MCF 10A (cell line): ENCODE measurements at regions not wholly inside any gene's neighbourhood (a gene's known extent, or its start where the extent isn't known, plus 50 kb on each side); places are given as distances from the start of the nearest gene placed in this dataset.
"Not testable (repeated sequence)": the region's sequence is repeated elsewhere in the genome, so short reads cannot be mapped to it uniquely, and the experiment has no call there.

Source experiments
- BruUV-seq: library from RNA; stranded (reverse); fragments of 400-500 nt; replicated peaks from 2 replicates; lab custom pipeline; 2021; lab: Mats Ljungman, UMichigan
- CTCF ChIA-PET: fragments of 300-600 bp; sonication (Branson Sonifier 250); formaldehyde crosslinking; extraction: SDS; loops from one replicate; lab custom pipeline; 2021; ENCODE audit warnings: antibody characterized with exemption, inconsistent platforms; lab: Yijun Ruan, JAX
- POLR2A ChIA-PET: fragments of 300-600, 350-650 bp; sonication (Branson Sonifier 250); formaldehyde crosslinking; extraction: SDS; loops from one replicate; lab custom pipeline; 2020; ENCODE audit warnings: antibody characterized with exemption, inconsistent platforms; lab: Yijun Ruan, JAX
- DNase-seq: peaks from one replicate; pipeline ENCODE4 v3.0.0-alpha.2; 2018; ENCODE audit not compliant: unreplicated experiment
- H3K27ac Mint-ChIP-seq: one replicate; pipeline ENCODE4 v1.8.0; 2022; ENCODE audit warnings: mild to moderate bottlenecking, low read depth, mixed read lengths; ENCODE audit not compliant: unreplicated experiment
- H3K27me3 Mint-ChIP-seq: one replicate; pipeline ENCODE4 v1.8.0; 2022; ENCODE audit warnings: mixed read lengths; ENCODE audit not compliant: insufficient read depth, unreplicated experiment
- H3K36me3 Mint-ChIP-seq: one replicate; pipeline ENCODE4 v1.8.0; 2022; ENCODE audit warnings: mild to moderate bottlenecking, moderate library complexity, mixed read lengths; ENCODE audit not compliant: insufficient read depth, unreplicated experiment
- H3K4me1 Mint-ChIP-seq: one replicate; pipeline ENCODE4 v1.8.0; 2022; ENCODE audit warnings: mixed read lengths; ENCODE audit not compliant: insufficient read depth, unreplicated experiment
- H3K4me3 Mint-ChIP-seq: one replicate; pipeline ENCODE4 v1.8.0; 2022; ENCODE audit warnings: mild to moderate bottlenecking, moderate library complexity, mixed read lengths; ENCODE audit not compliant: unreplicated experiment
- H3K9me3 Mint-ChIP-seq: one replicate; pipeline ENCODE4 v1.8.0; 2022; ENCODE audit warnings: mixed read lengths; ENCODE audit not compliant: unreplicated experiment
- intact Hi-C: fragments of 100-400 bp; cut with micrococcal nuclease; formaldehyde crosslinking; loops from 2 replicates; pipeline ENCODE4 v1.14.1; 2022
- TF ChIP-seq, protein P1 (sequence below): fragments of 200-600 bp; IDR thresholded peaks from one replicate; pipeline ENCODE4 v1.8.0; 2022; ENCODE audit warnings: antibody characterized with exemption, mild to moderate bottlenecking; ENCODE audit not compliant: unreplicated experiment

DNA sequence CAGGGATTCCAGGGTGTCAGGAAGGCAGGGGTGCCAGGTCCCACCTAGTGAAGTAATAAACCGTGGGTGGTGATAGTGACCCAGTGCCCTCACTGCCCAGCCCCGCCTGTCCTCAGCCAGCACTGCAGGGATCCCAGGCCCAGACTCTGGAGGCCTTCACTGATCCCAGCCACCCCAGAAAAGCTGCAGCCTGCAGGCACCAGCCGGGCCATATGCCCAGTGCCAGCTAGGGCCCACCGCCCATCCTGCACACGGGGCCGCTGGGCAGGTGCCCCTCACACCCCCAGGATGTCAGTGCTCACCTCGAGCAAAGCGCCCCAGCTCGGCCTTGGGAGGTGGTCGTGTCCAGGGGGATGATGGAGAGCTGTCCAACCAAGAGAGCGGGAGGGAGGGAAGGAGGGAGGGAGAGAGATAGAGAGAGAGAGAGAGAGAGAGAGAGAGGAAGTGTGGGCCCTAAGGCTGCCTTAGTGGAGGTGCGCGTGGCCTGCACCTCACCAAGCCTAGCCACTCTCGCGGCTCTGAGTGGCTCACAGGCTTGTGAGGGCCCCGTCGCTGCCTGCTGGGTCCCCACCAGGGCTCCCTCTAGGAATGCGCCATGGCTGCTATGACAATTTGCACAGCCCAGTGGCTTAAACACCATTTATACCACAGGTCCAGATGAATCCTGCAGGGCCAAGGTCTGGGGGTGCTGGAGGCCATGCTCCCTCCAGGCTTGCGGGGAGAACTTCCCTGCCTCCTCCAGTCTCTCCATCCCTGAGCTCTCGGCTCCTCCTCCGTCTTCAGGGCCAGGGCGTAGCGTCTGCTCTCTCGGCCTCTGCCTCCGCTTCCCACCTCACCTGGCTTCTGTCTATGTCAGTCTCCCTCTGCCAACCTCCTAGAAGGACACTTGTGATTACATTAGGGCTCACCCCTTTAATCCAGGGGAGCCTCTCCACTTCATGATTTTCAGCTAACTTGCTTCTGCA, 401.0 kb downstream of the TMEM121 start:
- H3K27me3 Mint-ChIP-seq: no peaks in the 10 kb centered on the region
- no peak overlapping the region for H3K4me3 Mint-ChIP-seq
- intact Hi-C loops: no loop called here
- no peaks in the 10 kb centered on the region for H3K36me3 Mint-ChIP-seq
- H3K9me3 Mint-ChIP-seq: no peaks in the 10 kb centered on the region
- H3K4me1 Mint-ChIP-seq: no peaks in the 10 kb centered on the region
- TF ChIP-seq, protein P1, sequence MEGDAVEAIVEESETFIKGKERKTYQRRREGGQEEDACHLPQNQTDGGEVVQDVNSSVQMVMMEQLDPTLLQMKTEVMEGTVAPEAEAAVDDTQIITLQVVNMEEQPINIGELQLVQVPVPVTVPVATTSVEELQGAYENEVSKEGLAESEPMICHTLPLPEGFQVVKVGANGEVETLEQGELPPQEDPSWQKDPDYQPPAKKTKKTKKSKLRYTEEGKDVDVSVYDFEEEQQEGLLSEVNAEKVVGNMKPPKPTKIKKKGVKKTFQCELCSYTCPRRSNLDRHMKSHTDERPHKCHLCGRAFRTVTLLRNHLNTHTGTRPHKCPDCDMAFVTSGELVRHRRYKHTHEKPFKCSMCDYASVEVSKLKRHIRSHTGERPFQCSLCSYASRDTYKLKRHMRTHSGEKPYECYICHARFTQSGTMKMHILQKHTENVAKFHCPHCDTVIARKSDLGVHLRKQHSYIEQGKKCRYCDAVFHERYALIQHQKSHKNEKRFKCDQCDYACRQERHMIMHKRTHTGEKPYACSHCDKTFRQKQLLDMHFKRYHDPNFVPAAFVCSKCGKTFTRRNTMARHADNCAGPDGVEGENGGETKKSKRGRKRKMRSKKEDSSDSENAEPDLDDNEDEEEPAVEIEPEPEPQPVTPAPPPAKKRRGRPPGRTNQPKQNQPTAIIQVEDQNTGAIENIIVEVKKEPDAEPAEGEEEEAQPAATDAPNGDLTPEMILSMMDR: no peak
- POLR2A ChIA-PET: no interaction called here
- no peak for DNase-seq
- no peak overlapping the region for H3K27ac Mint-ChIP-seq
- BruUV-seq: no TSS peak
- CTCF ChIA-PET: interaction anchor here (0.6 kb wide), 1 partner anchor 114 kb away, joined by 3 read pairs; no protein-coding TSS in a partner anchor

DNA sequence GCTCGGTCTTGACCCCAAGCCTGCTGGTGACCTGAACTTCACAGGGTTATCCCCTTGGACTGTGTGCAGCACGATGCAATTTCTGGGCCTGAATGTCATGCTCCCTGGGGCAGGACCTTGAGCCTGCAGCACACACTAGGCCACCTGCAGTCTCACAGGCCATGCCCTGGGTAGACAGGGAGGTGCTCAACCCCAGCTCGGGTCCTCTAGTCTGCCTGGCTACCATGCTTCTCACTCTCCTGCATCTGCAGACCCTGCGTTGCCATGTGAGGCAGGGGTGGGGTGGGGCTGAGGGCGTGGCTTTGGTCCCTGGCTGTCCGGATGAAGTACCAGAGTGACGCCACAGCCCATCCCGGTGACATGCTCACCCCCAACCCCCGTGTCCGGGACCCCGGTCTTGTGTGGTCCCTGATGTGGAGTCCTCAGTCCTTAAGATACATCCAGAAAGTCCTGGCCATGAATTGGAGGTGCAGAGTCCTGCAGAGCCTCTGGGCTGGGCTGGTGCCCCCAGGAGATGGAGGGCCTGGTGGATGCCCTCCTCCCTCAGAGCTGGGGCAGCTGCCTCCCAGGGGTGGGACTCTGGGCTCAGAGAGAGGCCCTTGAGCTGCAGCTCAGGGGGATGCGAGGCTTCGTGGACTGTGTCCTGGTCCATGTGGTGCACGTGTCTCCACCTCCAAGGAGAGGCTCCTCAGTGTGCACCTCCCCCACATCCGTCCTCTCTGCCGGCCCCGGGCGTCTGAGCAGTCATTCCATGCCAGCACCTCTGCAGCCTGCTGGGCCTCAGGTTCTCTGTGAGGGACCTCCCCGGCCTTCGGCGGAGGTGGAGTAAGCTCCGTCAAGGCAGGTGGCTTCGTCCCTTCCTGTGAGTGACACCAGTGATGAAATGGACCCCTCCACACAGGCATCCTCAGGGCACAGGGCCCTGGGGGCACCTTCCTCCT, 402.1 kb downstream of the TMEM121 start:
- POLR2A ChIA-PET, H3K27ac Mint-ChIP-seq, H3K9me3 Mint-ChIP-seq, H3K27me3 Mint-ChIP-seq, H3K4me1 Mint-ChIP-seq, H3K4me3 Mint-ChIP-seq, CTCF ChIA-PET, DNase-seq, intact Hi-C loops, H3K36me3 Mint-ChIP-seq, BruUV-seq: not testable (repeated sequence)

DNA sequence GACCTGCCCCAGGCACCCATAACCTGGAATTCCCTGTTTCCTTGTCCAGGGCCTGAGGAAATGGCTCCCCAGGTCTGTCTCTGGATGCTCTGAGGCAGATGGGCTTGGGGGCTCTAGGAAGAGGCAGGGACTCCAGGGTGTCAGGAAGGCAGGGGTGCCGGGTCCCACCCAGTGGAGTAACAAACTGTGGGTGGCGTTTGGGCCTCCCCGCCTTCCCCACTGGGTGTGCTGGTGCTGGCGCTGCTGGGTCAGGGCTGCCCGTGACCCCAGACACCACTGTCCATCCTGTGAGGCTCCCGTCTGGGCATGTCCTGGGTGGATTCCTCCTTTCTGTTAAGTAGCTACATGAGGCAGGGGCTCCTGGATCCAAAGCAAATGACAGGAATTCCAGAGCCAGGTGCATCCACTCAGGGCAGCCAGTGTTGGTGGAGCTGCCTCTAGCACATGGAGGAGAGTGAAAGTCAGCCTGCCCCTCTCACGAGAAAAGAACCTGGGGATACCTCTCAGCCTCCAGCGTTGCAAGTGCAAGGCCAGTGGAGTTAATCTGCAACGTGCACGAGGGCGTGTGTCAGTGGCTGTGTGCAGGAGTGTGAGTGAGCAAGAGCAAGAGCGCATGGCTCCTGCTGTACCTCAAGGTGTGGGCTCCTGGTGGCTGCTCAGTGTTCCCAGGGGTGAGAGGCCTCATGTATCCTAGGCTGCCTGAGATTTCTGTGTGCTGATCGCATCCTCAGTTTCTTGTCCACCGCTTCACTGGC, 403.1 kb downstream of the TMEM121 start:
- no peak for DNase-seq
- intact Hi-C loops: no loop called here
- Mint-ChIP-seq H3K4me1 (no peaks in the 10 kb centered on the region), H3K36me3 (no peaks in the 10 kb centered on the region), H3K27ac (no peak overlapping the region), H3K4me3 (no peak overlapping the region), H3K9me3 (no peaks in the 10 kb centered on the region), H3K27me3 (no peaks in the 10 kb centered on the region)
- BruUV-seq: no TSS peak
- POLR2A ChIA-PET: no interaction called here
- TF ChIP-seq, protein P1: no peak
- CTCF ChIA-PET: no interaction called here

DNA sequence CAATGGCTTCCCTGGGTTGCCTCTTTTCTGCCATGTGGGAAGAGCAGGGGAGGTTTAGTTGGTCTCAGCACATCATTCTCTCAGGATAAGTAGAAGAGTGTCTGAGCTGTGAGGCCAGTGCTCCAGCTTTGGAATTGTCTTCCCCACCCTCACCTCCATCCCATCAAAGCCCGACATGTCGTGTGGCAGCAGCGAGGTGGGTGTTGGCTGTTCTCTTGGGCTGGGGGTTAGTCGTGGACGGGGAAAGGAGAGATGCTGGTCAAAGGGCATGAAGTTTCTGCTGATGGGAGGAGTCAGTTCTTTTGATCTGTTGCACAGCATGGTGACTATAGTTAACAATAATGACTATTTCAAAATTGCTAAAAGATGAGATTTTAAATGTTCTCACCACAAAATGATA, 404.2 kb downstream of the TMEM121 start:
- BruUV-seq: no TSS peak
- ChIA-PET CTCF (no interaction called here), POLR2A (no interaction called here)
- intact Hi-C loops: no loop called here
- Mint-ChIP-seq H3K27me3 (no peaks in the 10 kb centered on the region), H3K27ac (no peak overlapping the region), H3K9me3 (peaks cover 6% of the 10 kb centered on the region), H3K4me1 (no peaks in the 10 kb centered on the region), H3K4me3 (no peak overlapping the region), H3K36me3 (no peaks in the 10 kb centered on the region)
- no peak for DNase-seq
- TF ChIP-seq, protein P1: no peak
